ENCODE measurements at regions not wholly inside any gene's neighbourhood (a gene's known extent, or its start where the extent isn't known, plus 50 kb on each side); places are given as distances from the start of the nearest gene placed in this dataset.

GRCh38 chr7:24133691-24134090, 150.3 kb upstream of the NPY start:
- Mint-ChIP-seq H3K27ac (no peak overlapping the region), H3K4me3 (no peak overlapping the region), H3K4me1 (peaks cover 5% of the 10 kb centered on the region), H3K36me3 (ENCODE audit: low read depth) (no peaks in the 10 kb centered on the region), H3K9me3 (no peaks in the 10 kb centered on the region), H3K27me3 (peaks cover 26% of the 10 kb centered on the region)
- ATAC-seq (no peak), DNase-seq (no peak)

GRCh38 chr7:24134535-24134934, 149.5 kb upstream of the NPY start:
- no peak overlapping the region for H3K27ac Mint-ChIP-seq
- no peak overlapping the region for H3K4me3 Mint-ChIP-seq
- no peaks in the 10 kb centered on the region for H3K36me3 Mint-ChIP-seq (ENCODE audit: low read depth)
- no peak for DNase-seq
- H3K4me1 Mint-ChIP-seq, result peaks cover 5% of the 10 kb centered on the region
- peaks cover 23% of the 10 kb centered on the region for H3K27me3 Mint-ChIP-seq
- no peaks in the 10 kb centered on the region for H3K9me3 Mint-ChIP-seq
- ATAC-seq, result no peak

- Mint-ChIP-seq H3K4me1 (peaks cover 5% of the 10 kb centered on the region), H3K27me3 (peaks cover 23% of the 10 kb centered on the region), H3K27ac (no peak overlapping the region), H3K36me3 (ENCODE audit: low read depth) (no peaks in the 10 kb centered on the region), H3K4me3 (no peak overlapping the region), H3K9me3 (no peaks in the 10 kb centered on the region)
- ATAC-seq, result no peak
- no peak for DNase-seq
Measured at GRCh38 chr7:24135003-24135817, 148.8 kb upstream of the NPY start.

- H3K27ac Mint-ChIP-seq, result no peak overlapping the region
- ATAC-seq (no peak), DNase-seq (no peak)
- peaks cover 20% of the 10 kb centered on the region for H3K27me3 Mint-ChIP-seq
- H3K36me3 Mint-ChIP-seq (ENCODE audit: low read depth), result no peaks in the 10 kb centered on the region
- peaks cover 5% of the 10 kb centered on the region for H3K4me1 Mint-ChIP-seq
- H3K9me3 Mint-ChIP-seq, result no peaks in the 10 kb centered on the region
- H3K4me3 Mint-ChIP-seq, result no peak overlapping the region
Measured at GRCh38 chr7:24137338-24137737, 146.7 kb upstream of the NPY start.

- Mint-ChIP-seq H3K27me3 (peaks cover 20% of the 10 kb centered on the region), H3K36me3 (ENCODE audit: low read depth) (no peaks in the 10 kb centered on the region), H3K9me3 (no peaks in the 10 kb centered on the region), H3K4me3 (no peak overlapping the region), H3K4me1 (peaks cover 5% of the 10 kb centered on the region), H3K27ac (no peak overlapping the region)
- no peak for DNase-seq
- no peak for ATAC-seq
Measured at GRCh38 chr7:24138343-24138742, 145.6 kb upstream of the NPY start.

- Mint-ChIP-seq H3K4me3 (no peak overlapping the region), H3K27me3 (peaks cover 13% of the 10 kb centered on the region), H3K9me3 (no peaks in the 10 kb centered on the region), H3K4me1 (peaks cover 4% of the 10 kb centered on the region), H3K36me3 (ENCODE audit: low read depth) (no peaks in the 10 kb centered on the region), H3K27ac (no peak overlapping the region)
- DNase-seq (no peak), ATAC-seq (no peak)
Measured at GRCh38 chr7:24140001-24140400, 144.0 kb upstream of the NPY start.

GRCh38 chr7:24141874-24142509, 142.0 kb upstream of the NPY start:
- Mint-ChIP-seq H3K27me3 (peaks cover 6% of the 10 kb centered on the region), H3K27ac (no peak overlapping the region), H3K4me3 (no peak overlapping the region), H3K9me3 (no peaks in the 10 kb centered on the region), H3K4me1 (no peaks in the 10 kb centered on the region), H3K36me3 (ENCODE audit: low read depth) (no peaks in the 10 kb centered on the region)
- ATAC-seq (no peak), DNase-seq (no peak)

GRCh38 chr7:24143547-24143946, 140.4 kb upstream of the NPY start:
- Mint-ChIP-seq H3K36me3 (ENCODE audit: low read depth) (no peaks in the 10 kb centered on the region), H3K4me1 (no peaks in the 10 kb centered on the region), H3K9me3 (no peaks in the 10 kb centered on the region), H3K27me3 (peaks cover 2% of the 10 kb centered on the region), H3K4me3 (no peak overlapping the region), H3K27ac (no peak overlapping the region)
- DNase-seq (no peak), ATAC-seq (no peak)

- Mint-ChIP-seq H3K4me3 (no peak overlapping the region), H3K27me3 (peaks cover 10% of the 10 kb centered on the region), H3K9me3 (peaks cover 15% of the 10 kb centered on the region), H3K27ac (no peak overlapping the region), H3K36me3 (ENCODE audit: low read depth) (no peaks in the 10 kb centered on the region), H3K4me1 (no peaks in the 10 kb centered on the region)
- DNase-seq, result no peak
- ATAC-seq, result no peak
Measured at GRCh38 chr7:24151944-24152343, 132.0 kb upstream of the NPY start.

GRCh38 chr7:24152356-24152755, 131.6 kb upstream of the NPY start:
- no peak for ATAC-seq
- Mint-ChIP-seq H3K27me3 (peaks cover 10% of the 10 kb centered on the region), H3K36me3 (ENCODE audit: low read depth) (no peaks in the 10 kb centered on the region), H3K27ac (no peak overlapping the region), H3K4me1 (no peaks in the 10 kb centered on the region), H3K9me3 (peaks cover 15% of the 10 kb centered on the region), H3K4me3 (no peak overlapping the region)
- no peak for DNase-seq

- H3K9me3 Mint-ChIP-seq, result peaks cover 15% of the 10 kb centered on the region
- H3K4me3 Mint-ChIP-seq, result no peak overlapping the region
- H3K27ac Mint-ChIP-seq, result no peak overlapping the region
- no peaks in the 10 kb centered on the region for H3K4me1 Mint-ChIP-seq
- no peak for ATAC-seq
- no peaks in the 10 kb centered on the region for H3K36me3 Mint-ChIP-seq (ENCODE audit: low read depth)
- DNase-seq, result no peak
- peaks cover 10% of the 10 kb centered on the region for H3K27me3 Mint-ChIP-seq
Measured at GRCh38 chr7:24152877-24153472, 131.0 kb upstream of the NPY start.

GRCh38 chr7:24157666-24158065, 126.3 kb upstream of the NPY start:
- Mint-ChIP-seq H3K4me1 (no peaks in the 10 kb centered on the region), H3K4me3 (no peak overlapping the region), H3K27ac (no peak overlapping the region), H3K9me3 (no peaks in the 10 kb centered on the region), H3K27me3 (peaks cover 10% of the 10 kb centered on the region), H3K36me3 (ENCODE audit: low read depth) (no peaks in the 10 kb centered on the region)
- ATAC-seq (no peak), DNase-seq (no peak)

GRCh38 chr7:24158975-24159374, 125.0 kb upstream of the NPY start:
- Mint-ChIP-seq H3K4me3 (no peak overlapping the region), H3K4me1 (no peaks in the 10 kb centered on the region), H3K27me3 (peaks cover 10% of the 10 kb centered on the region), H3K36me3 (ENCODE audit: low read depth) (no peaks in the 10 kb centered on the region), H3K27ac (no peak overlapping the region), H3K9me3 (no peaks in the 10 kb centered on the region)
- no peak for DNase-seq
- ATAC-seq, result no peak

- Mint-ChIP-seq H3K36me3 (ENCODE audit: low read depth) (no peaks in the 10 kb centered on the region), H3K9me3 (no peaks in the 10 kb centered on the region), H3K4me1 (no peaks in the 10 kb centered on the region), H3K4me3 (no peak overlapping the region), H3K27ac (no peak overlapping the region), H3K27me3 (peaks cover 7% of the 10 kb centered on the region)
- no peak for ATAC-seq
- DNase-seq, result no peak
Measured at GRCh38 chr7:24164401-24164800, 119.6 kb upstream of the NPY start.

- H3K27ac Mint-ChIP-seq, result no peak overlapping the region
- no peaks in the 10 kb centered on the region for H3K36me3 Mint-ChIP-seq (ENCODE audit: low read depth)
- ATAC-seq (no peak), DNase-seq (no peak)
- peaks cover 5% of the 10 kb centered on the region for H3K27me3 Mint-ChIP-seq
- H3K4me3 Mint-ChIP-seq, result no peak overlapping the region
- H3K4me1 Mint-ChIP-seq, result no peaks in the 10 kb centered on the region
- no peaks in the 10 kb centered on the region for H3K9me3 Mint-ChIP-seq
Measured at GRCh38 chr7:24169077-24169624, 114.8 kb upstream of the NPY start.

Data from activated naive CD8-positive, alpha-beta T cell treated with anti-CD3 and anti-CD28 coated beads, Interleukin-2, amount 50 U/mL, for 24 hours (primary cell).